GM18498 (cell line): ENCODE measurements at regions not wholly inside any gene's neighbourhood (a gene's known extent, or its start where the extent isn't known, plus 50 kb on each side); places are given as distances from the start of the nearest gene placed in this dataset.
"Not testable (repeated sequence)": the region's sequence is repeated elsewhere in the genome, so short reads cannot be mapped to it uniquely, and the experiment has no call there.

ENCODE experiments used
- ATAC-seq: cut with Tn5 transposase; IDR thresholded peaks from one replicate; pipeline ENCODE4 v1.9.1; 2021; ENCODE audit warnings: mild to moderate bottlenecking, moderate library complexity; ENCODE audit not compliant: unreplicated experiment

DNA sequence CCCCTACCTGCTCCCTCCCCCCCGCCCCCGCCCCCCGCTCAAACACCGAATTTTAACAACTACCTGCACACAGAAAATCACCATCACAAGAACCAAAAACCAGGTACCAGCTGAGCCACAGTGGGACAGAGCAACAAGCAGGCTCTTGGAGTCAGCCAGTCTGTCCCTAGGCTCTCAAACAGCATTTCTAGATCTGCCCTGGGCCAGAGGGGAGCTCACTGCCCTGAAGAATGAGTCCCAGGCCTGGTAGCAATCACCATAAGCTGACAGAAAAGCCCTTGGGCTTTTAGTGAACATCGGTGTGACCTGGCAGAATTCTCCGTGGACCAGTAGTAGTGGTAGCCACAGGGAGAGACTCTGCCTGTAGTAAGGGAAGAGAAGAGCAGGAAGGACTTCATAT, 58.3 kb downstream of the C11orf87 start:
- no peak for ATAC-seq

DNA sequence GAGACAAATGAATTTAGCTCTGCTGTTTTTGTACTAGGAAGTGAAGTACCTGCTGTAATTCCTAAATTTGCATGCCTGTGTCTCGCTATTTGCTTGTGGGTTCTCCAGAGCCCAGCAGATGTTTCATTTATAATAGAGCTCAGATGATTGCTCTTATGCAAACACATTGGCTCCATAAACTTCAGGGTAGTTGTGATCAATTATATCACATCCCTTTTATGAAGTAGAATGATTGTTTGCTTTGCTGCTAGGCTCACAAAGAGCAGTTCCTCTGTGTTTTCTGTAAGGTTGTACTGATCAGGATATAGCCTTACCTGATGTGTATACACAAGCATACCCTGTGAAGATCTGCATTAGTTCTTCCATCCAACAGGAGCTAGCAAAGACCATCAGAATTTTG, 64.1 kb downstream of the C11orf87 start:
- no peak for ATAC-seq

DNA sequence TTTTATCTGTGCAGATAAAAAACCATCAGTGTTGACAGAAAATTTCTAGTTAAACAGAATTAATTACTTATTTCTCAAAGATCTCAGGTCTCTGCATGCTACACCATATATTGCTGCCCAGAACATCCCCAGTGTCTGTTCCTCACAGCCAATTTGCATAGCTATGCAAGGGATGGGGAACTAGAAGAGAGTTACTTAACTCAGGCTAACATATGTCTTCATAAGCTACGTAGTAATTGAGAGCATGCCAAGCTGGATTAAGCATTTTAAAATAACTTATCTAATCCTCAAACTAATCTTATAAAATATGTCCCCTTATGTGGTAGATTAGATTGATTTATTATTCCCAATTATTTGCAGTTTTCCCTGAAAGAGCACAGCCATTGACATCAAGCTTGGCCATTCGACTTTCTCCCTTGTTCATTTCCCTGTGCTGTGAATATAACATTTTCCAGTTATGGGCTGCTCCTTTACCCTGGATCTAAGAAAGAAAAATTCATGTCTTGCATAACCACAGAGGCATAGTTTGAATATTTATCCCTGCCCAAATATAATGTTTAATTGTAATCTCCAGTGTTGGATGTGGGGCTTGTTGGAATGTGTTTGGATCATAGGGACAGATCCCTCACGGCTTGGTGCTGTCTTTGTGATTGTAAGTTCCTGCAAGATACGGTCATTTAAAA, 69.1 kb downstream of the C11orf87 start:
- no peak for ATAC-seq

DNA sequence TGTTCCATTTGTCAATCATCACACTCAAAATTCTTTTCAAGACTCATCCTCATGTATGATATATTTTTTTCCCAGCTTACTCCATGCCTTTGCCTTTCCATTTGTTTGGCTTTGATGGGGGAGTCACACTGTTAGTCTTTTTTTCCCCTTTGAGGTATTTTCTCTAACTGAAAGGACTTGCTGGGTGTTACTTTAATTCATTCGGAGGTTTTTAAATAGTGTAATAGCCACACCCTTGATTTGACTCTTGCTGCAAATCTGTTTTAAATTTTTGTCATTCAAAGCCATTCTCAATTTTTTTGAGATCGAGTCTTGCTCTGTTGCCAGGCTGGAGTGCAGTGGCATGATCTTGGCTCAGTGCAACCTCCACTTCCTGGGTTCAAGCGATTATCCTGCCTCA, 84.1 kb downstream of the C11orf87 start:
- no peak for ATAC-seq

DNA sequence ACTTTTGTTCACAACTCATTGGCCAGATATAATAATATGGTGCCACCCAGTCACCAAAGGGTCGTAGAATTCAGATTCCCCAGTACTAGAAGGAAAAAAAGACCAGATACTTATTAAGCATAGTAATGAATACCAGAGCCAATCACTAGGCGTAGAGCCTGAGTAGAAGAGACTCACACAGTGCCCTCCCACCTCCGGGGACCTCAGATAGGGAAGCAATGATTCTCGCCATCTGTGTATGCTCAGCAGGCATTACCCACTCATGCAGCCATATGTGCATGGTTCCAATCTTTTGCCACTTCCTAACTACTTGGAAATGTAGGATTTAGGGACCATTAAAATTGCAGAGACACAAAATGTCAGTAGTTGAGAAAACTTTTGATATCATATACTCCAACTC, 85.3 kb downstream of the C11orf87 start:
- no peak for ATAC-seq

DNA sequence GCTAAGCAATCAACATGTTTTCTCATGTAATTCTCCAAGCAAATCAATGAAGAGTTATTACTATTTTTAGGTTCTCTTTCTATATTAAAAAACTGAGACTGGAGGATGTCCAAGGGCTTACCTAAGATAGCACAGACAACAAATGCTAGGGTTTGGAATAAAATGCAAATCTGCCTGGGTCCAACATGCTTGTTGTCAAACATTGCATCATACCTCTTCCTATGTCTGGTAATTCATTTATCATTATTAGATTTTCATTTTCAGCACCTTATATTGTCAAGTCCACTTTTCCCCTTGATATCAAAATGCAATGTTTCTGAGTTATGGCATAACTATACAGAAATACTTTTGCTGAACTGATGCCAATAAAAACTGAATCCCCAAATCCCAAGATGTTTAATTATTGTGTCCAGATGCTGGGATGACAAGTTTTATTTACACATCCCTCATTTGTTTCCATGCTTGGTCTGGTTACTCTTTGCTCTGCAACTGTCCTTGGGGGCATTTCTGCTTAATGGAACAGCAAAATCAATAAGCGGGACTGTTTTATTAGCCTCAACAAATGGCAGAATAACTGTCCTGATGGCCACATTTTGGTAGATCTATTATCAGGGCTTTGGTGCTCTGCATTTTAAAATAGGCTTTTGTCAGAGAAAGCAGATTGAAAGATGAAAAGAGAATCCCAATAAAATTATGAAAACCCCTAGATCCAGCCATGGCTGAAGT, 86.0 kb downstream of the C11orf87 start:
- no peak for ATAC-seq

DNA sequence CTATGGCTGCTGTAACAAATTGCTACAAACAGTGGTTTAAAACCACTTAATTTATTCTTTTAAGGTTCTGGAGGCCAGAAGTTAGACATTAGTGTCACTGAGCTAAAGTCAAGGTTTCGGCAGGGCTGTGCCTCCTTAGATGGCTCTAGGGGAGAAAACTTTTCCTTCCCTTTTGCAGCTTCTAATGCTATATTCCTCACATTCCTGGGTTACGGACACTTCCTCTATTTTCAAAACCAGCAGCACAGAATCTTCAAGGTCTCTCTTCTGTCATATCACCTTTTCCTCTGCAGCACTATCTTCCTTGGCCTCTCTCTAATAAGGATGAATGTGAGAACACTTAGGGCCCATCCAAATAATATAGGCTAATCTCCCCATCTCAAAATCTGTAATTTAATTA, 87.0 kb downstream of the C11orf87 start:
- ATAC-seq, result no peak

DNA sequence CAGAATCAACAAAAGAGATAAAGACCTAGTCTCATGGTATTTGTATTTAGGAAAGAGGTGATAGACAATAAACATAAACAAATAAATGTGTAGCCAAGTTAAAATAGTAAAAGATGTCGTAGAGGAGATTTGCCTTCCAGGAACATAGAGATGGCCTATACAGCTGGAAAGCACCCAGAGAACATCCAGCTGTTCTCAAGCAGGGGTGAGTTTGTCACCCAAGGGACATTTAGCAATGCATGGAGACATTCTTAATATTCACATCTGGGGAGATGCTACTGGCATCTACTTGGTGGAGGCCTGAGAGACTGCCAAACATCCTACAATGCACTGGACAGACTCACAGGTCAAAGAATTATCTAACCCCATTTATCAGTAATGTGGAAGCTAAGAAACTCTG, 88.3 kb downstream of the C11orf87 start:
- ATAC-seq, result no peak

DNA sequence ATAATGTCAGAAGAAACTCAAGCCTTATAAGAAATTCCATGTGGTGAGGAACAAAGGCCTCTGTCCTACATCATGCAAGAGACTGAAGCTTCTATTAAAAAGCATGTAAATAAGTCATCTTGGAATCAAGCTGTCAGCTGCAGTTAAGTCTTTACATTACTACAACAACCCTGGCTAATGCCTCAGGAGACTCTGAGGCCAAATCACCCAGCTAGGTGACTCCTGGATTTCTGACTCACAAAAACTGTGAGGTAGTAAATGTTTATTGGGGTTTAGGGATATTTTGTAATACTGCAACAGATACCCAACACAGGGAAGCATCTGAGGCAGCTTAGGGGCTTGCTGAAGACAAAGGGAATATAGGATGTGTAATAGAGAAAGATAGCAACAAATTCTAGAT, 89.6 kb downstream of the C11orf87 start:
- ATAC-seq, result no peak

DNA sequence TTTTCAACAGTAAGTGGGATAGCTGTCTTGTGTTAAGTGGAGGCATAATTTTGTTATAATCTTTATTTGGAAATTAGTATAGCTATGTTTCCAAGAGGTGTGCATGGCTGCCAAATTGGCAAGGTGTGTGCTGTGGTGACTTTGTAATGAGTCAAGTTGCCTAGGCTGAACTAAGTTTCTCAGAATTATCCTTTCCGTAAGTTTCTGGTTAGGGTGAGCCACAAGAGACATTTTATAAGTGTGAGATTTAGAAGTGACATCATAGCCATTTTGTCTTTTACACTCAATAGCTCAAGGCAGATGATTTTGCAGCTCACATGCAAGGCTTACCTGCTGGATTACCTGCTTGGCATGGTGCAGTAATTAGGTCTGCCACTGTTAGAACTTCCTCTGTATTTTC, 90.3 kb downstream of the C11orf87 start:
- ATAC-seq, result no peak

DNA sequence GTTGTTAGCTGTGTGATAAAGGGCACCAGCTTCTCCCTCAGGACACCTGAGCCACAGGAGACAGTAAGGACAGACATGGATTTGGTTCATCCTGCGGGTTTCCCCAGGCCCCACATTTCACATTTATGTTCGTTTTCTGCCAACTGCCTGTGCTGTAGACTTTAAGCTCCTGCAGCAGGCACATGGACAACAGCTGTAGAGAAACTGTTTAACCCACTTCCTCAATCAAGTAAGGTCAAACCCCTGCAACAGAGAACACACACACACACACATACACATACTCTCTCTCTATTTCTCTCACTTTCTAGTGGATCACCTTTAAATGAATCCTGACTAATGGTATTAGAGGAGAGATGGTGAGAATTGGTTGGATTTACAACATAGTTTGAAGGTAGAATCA, 90.7 kb downstream of the C11orf87 start:
- ATAC-seq, result no peak

DNA sequence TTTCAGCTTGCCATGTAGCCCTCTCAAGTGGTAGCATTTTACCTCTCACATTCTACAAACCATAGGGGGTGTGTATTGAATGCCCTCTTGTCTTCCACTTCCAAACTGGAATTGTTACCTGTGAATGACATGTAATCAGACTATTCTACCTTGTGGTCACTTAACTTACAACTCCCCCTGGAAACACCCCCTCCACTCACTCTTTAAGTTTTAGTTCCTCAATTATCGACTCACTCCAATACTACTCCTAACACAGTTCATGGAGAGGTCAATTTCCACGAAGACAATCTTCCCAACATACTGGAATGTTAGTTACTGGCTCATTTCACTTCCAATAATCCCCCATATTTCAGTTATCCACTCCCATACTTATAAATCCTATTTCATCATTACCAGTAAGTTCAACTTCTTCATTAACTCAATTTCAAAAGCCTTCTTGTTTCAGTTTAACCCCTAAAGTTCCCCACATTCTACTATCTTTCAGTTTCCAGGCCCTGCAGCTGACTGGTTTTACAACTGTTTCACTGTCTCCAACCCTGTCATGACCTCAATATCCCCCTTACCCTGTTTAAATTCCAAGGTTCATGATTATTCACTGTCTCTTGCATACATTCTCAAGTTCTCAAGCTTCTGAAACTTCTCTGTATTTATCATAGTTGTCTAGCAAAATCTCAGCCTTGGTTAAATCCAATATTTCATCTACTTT, 92.5 kb downstream of the C11orf87 start:
- no peak for ATAC-seq

DNA sequence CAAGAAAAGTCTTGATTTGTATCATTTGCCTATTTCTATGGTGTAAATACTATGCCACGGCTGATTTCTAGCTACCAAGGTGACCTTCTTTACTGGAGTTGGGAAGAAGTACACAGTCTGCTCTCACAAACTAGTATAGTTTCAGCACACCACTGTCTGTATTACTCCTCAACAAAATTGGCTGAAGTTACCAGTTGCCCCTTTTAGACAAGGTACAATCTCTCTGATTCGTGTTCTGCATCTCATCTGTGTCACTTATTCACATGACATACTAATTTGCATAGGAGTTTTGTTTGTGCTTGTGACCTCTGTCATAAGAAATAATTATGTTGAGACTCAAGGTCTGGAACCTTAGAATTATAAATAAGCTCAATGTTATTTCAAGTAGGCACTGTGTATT, 97.3 kb downstream of the C11orf87 start:
- no peak for ATAC-seq

DNA sequence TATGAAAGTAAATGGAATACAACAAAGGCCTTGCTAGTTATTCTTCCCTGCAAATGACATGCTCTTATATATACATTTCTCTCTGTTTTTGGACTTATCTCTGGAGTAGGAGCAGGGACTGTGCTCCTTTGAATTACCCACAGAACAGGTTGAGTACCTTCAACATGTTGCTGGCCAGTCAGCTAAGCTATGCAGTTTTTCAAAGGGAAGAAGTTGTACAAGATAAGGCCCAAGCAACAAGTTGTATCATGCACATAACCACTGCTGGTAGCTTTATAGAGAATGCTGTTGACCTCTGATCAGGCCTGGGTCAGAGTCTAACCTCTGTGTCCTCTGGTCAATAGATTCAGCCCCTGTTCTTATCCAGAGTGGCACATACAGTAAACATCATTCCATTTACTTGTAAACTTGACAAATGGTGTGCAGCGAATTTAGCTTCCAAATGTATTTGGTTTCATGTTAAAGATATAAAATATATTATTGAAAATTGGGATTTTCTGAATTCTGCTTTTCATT, 99.6 kb downstream of the C11orf87 start:
- no peak for ATAC-seq

DNA sequence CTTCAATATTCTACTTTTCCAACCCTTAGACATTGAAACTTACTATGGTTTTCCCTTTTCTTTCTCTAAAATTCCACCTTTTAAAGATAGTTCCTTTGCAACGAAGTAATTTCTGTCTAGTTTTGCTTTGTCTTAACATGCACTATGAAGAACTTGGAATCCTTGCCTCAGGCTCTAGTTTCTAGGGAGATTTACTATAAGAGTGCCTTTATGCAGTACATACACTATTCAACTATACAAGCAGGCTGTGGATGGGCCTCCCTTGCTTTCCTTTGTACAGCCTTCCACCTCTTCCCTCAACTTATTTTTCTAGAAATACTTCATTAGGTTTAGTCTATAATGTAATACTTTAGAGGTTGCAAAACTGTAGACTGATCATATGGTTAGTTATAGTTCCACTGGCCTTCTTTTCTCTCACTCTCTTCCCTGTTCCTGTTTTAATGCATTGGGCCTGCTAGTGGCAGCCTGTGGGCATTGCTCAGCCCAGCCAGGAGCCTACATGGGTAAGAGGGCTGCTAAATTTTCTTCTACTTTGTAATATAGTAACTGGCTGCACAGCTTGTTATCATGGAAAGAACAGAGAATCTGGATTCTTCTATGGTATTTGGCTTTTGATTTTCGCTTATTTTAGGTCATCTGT, 100.2 kb downstream of the C11orf87 start:
- ATAC-seq, result no peak

DNA sequence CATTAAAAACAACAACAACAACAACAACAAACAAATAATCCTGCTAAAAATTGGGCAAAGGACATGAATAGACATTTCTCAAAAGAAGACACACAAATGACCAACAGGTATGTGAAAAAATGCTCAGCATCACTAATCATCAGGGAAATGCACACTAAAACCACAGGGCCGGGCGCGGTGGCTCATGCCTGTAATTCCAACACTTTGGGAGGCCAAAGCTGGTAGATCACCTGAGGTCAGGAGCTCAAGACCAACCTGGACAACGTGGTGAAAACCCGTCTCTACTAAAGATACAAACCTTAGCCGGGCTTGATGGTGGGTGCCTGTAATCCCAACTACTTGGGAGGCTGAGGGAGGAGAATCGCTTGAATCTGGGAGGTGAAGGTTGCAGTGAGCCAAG, 103.6 kb downstream of the C11orf87 start:
- ATAC-seq, result not testable (repeated sequence)

DNA sequence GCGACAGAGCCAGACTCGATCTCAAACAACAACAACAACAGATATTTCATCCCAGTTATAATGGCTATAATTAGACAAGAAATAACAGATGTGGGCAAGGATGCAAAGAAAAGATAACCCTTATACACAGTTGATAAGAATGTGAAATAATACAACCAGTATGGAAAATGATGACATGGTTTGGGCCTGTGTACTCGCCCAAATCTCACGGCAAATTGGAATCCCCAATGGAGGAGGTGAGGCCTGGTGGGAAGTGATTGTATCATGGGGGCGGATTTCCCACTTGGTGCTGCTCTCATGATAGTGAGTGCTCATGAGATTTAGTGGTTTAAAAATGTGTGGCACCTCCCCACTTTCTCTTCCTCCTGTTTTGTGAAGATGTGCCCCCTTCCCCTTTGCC, 104.1 kb downstream of the C11orf87 start:
- no peak for ATAC-seq

DNA sequence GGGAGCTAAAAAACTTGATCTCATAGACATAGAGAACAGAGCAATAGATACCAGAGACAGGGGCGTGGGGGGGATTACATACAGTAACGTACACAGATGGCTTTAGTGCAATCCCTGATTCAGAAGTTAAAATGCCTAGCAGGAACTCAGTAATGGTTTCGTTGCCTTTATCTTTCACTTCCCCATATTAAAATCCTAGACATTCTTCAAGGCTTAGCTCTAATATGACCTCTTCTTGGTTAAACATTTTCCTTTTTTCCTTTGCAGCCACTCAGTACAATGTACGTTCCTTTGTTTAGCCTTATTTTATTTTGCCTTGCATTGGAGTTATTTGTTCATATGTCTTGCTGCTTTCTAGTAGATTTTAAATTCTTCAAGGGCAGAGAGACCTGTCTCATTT, 104.9 kb downstream of the C11orf87 start:
- ATAC-seq, result no peak

DNA sequence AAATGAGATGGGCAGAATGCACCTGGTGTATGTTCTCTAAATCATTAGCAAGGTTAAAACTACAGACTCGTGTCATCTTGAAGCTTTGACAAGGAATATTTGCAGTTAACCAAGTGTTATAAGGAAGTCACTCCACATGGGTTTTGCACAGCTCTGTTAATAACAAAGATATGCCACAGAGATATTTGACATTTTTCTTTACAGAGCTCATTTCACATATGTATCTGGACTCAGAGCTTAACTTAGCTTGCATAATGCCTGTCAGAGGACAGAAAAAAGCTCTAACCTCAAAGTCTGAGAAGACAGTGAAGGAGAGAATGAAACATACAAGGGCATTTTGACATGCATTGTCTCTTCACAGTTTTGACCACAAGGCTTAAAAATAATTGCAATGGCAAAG, 105.5 kb downstream of the C11orf87 start:
- ATAC-seq, result no peak

DNA sequence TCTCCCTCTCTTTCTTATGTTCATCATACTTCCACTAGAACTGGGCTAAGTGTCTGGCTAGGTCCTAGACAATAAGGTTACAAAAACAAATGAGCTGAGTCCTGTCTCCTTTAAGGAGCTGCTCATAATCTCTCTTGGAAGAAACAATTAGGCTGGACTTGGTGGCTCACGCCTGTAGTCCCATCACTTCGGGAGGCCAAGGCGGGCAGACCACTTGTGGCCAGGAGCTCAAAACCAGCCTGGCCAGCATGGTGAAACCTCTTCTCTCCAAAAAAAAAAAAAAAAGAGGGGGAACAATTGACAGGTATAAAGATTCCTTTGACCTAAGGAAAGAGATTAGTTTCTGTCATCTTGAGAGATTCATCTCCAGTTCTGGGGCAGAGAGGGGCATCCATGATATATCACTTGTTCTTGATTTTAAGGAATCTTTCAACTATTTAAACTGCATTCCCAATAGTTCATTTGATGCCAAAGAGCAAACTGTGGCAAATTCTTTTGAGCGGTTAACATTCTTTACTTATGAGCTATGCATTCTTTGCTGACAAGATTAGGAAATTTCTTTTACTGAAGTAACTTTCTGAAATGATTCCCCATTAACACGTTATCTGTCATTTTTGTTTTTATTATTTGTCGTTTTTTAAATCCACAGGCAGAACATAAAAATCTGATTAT, 125.5 kb downstream of the C11orf87 start:
- no peak for ATAC-seq

DNA sequence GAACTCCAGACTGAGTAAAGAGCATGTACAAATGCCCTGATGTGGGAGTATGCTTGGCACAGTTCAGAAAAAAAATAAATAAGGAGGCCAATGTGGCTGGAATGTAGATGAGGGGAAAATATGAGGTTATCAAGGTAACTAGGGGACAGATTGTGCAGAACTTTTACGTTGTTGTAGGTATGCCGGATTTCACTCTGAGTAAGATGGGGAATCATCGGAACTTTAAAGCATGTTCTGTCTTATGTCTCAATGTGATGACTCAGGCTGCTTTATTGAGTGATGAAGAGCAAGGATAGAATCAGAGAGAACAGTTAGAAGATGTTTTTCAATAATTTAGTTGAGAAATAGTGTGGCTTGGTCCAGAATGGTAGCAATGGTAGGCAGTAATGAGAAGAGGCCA, 130.4 kb downstream of the C11orf87 start:
- ATAC-seq, result no peak
